ENCODE measurements at regions not wholly inside any gene's neighbourhood (a gene's known extent, or its start where the extent isn't known, plus 50 kb on each side); places are given as distances from the start of the nearest gene placed in this dataset.

DNA sequence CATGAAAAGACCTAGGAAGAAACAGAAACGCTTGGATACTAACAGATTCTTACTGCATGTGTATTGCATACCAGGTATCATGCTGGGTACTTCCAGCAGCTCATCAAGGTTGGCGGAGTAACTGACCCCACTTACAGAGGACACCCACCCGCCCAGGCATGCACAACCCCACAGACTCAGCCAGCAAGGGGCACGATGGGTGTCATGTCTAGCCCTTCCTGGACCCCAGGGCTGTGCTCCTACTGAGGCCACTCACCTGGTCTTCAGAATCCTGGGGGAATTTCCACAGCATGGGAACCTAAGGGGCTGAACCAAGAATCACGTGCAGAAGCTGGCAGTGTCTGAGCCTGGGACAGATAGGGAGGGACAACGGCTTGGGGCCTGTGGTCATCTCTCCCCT is 134.1 kb upstream of the ZNF32 start:
- 87 to 90% methylated on average over 5 to 6 of the region's 6 CpGs for WGBS, 2 donors
- TF ChIP-seq EP300 (IDR thresholded peaks at IDR 0.05) (no peak), POLR2A (IDR thresholded peaks at IDR 0.05) (no peak)
- TF ChIP-seq, protein P1, sequence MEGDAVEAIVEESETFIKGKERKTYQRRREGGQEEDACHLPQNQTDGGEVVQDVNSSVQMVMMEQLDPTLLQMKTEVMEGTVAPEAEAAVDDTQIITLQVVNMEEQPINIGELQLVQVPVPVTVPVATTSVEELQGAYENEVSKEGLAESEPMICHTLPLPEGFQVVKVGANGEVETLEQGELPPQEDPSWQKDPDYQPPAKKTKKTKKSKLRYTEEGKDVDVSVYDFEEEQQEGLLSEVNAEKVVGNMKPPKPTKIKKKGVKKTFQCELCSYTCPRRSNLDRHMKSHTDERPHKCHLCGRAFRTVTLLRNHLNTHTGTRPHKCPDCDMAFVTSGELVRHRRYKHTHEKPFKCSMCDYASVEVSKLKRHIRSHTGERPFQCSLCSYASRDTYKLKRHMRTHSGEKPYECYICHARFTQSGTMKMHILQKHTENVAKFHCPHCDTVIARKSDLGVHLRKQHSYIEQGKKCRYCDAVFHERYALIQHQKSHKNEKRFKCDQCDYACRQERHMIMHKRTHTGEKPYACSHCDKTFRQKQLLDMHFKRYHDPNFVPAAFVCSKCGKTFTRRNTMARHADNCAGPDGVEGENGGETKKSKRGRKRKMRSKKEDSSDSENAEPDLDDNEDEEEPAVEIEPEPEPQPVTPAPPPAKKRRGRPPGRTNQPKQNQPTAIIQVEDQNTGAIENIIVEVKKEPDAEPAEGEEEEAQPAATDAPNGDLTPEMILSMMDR (IDR thresholded peaks at IDR 0.05): no peak
- no peaks in the 10 kb centered on the region for H3K9me3 ChIP-seq
- no peaks in the 10 kb centered on the region for H3K36me3 ChIP-seq
- no peaks in the 10 kb centered on the region for H3K27me3 ChIP-seq
- H3K27ac ChIP-seq: no peak overlapping the region
- H3K4me3 ChIP-seq: no peak overlapping the region
- H3K4me1 ChIP-seq: peaks cover 0 to 3% (median 0%) of the 10 kb centered on the region in 4 donors
- DNase-seq (ENCODE audit: low spot score in 2 of 2): no peak

DNA sequence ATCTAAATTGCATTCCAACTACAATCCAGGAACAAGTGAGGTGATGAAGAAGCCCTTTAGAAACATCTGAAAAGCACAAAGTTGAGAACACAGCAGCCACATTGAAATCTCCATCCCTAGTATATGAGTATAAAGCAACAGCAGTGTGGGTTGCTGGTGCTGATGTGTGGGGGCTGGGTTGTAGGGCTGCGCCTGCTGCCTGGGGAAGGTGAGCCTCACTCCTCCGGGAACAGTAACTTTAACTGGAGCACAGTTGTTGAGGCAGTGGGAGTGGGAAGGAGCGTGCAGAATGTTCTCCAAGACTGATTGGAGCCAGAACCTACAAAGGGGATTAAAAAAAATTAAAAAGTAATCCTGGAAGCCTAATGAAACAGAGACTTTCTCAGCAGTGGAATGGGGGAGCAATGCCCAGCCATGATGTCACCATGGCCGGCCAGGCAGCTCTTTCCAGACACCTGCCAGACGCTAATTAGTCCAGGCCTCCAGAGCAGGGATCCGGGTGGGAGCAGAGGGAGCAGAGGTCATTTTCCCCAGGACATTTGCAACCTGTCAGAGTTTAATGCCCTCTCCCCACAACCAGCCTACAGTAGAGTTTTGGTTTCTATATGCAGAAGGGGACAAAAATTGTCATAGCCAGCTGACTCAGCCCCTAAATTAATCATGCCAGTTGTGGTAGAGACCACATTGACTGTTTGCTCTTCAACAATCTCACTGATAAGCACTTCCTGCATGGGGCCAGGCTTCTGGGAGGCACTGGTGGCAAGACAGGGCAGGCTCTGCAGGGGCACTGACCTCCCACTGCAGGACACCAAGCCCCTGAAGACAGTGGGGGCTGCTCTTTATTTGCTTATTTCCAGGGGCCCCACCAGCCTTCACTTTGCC is 133.0 kb upstream of the ZNF32 start:
- TF ChIP-seq EP300 (IDR thresholded peaks at IDR 0.05) (no peak), POLR2A (IDR thresholded peaks at IDR 0.05) (no peak)
- TF ChIP-seq, protein P1 (IDR thresholded peaks at IDR 0.05): no peak
- no peak overlapping the region for H3K4me3 ChIP-seq
- H3K4me1 ChIP-seq: peaks cover 0 to 3% (median 0%) of the 10 kb centered on the region in 4 donors
- WGBS, 2 donors: 64 to 69% methylated on average over 6 of the region's 6 CpGs
- H3K27ac ChIP-seq: no peak overlapping the region
- H3K27me3 ChIP-seq: no peaks in the 10 kb centered on the region
- H3K9me3 ChIP-seq: no peaks in the 10 kb centered on the region
- DNase-seq (ENCODE audit: low spot score in 2 of 2): no peak
- H3K36me3 ChIP-seq: no peaks in the 10 kb centered on the region

DNA sequence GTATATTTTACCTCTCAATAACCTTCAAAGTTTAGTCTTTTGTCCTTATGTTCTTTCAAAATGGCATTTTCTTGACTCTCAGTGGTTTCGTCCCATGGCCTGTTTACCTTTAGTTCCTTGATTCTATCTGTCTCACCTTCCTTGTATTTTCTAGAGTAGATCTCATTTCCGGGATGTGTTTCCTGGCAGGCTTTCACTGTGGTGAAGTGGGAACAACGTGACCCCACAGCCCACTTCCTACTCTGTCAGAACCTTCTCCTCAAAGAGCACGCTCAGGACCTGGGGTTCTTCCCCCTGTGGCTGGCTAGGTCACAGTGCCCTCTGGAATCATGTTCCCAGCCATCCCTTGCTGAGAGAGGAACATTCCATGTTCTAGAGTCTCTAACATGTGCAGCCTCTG is 129.9 kb upstream of the ZNF32 start:
- no peaks in the 10 kb centered on the region for H3K9me3 ChIP-seq
- H3K36me3 ChIP-seq: no peaks in the 10 kb centered on the region
- no peak overlapping the region for H3K27ac ChIP-seq
- WGBS, 2 donors: 71 to 72% methylated on average over 4 of the region's 4 CpGs
- H3K4me1 ChIP-seq: peaks cover 0 to 3% (median 0%) of the 10 kb centered on the region in 4 donors
- no peaks in the 10 kb centered on the region for H3K27me3 ChIP-seq
- TF ChIP-seq EP300 (IDR thresholded peaks at IDR 0.05): no peak
- TF ChIP-seq, protein P1 (IDR thresholded peaks at IDR 0.05): no peak
- no peak for TF ChIP-seq POLR2A (IDR thresholded peaks at IDR 0.05)
- DNase-seq (ENCODE audit: low spot score in 2 of 2): no peak
- H3K4me3 ChIP-seq: no peak overlapping the region

DNA sequence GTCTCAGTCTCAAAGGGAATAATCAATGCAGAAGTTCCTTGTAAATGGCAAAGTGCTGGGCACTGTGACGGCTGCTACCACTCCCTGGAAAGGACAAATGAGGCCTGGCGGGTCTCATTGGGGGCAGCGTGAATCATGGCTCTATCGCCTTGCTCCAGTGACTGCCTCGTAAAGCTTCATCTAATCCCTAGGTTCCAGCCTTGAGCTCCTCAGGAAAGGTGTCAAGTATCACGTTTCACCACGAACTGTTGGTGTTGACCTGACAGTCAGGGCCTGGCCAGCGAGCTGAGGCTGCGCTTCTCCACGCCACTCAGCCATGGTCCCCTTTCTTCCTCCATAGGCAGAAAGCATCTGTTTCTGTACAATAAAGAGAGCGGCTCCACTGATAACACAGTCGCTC is 126.7 kb upstream of the ZNF32 start:
- H3K4me3 ChIP-seq: no peak overlapping the region
- H3K27me3 ChIP-seq: no peaks in the 10 kb centered on the region
- H3K36me3 ChIP-seq: no peaks in the 10 kb centered on the region
- H3K9me3 ChIP-seq: no peaks in the 10 kb centered on the region
- no peaks in the 10 kb centered on the region for H3K4me1 ChIP-seq
- TF ChIP-seq EP300 (IDR thresholded peaks at IDR 0.05) (no peak), POLR2A (IDR thresholded peaks at IDR 0.05) (no peak)
- TF ChIP-seq, protein P1 (IDR thresholded peaks at IDR 0.05): no peak
- no peak for DNase-seq (ENCODE audit: low spot score in 2 of 2)
- WGBS, 2 donors: 91 to 96% methylated on average over 12 of the region's 12 CpGs
- no peak overlapping the region for H3K27ac ChIP-seq

DNA sequence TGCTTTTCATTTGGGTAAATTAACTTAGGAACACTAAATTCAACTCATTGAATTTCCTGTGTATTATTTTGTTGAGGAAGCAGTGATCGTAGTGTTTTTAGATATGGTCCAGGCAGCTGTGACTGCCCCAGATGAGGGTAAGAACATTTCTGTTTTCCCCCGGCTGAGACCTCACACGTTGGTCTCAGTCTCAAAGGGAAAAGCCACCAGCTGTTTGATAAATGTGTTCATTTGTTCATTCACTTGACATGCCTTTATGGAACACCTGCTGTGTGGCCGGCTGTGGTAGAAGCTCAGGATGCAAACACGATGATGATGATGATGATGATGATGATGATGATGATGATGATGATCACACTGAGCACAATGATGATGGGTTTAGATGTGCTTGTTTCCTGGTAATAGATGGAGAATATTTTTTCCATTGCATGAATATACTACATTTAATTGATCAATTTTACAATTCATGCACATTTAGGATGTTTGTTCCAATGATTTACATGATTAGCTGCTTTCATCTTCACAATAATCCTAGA is 125.6 kb upstream of the ZNF32 start:
- H3K9me3 ChIP-seq: no peaks in the 10 kb centered on the region
- WGBS, 2 donors: 46 to 56% methylated on average over 5 of the region's 5 CpGs
- no peaks in the 10 kb centered on the region for H3K27me3 ChIP-seq
- no peaks in the 10 kb centered on the region for H3K36me3 ChIP-seq
- no peak for TF ChIP-seq POLR2A (IDR thresholded peaks at IDR 0.05)
- H3K27ac ChIP-seq: no peak overlapping the region
- no peak for DNase-seq (ENCODE audit: low spot score in 2 of 2)
- no peaks in the 10 kb centered on the region for H3K4me1 ChIP-seq
- no peak overlapping the region for H3K4me3 ChIP-seq

Data from tibial nerve (tissue), 4 donors.